Ishikawa (cell line): ENCODE measurements at regions not wholly inside any gene's neighbourhood (a gene's known extent, or its start where the extent isn't known, plus 50 kb on each side); places are given as distances from the start of the nearest gene placed in this dataset.

ENCODE experiments used
- CEBPB ChIP-seq: IDR thresholded peaks from 2 replicates; pipeline ENCODE4 v1.6.1; 2012
- CREB1 ChIP-seq: IDR thresholded peaks from 2 replicates; pipeline ENCODE4 v1.6.1; 2012; ENCODE audit warnings: low read depth
- EP300 ChIP-seq: IDR thresholded peaks from 2 replicates; pipeline ENCODE4 v1.6.1; 2012; ENCODE audit warnings: borderline replicate concordance
- FOXM1 ChIP-seq: IDR thresholded peaks from 2 replicates; pipeline ENCODE4 v1.6.1; 2012; ENCODE audit warnings: low read depth, borderline replicate concordance
- MAX ChIP-seq: IDR thresholded peaks from 2 replicates; pipeline ENCODE4 v1.6.1; 2012
- NFIC ChIP-seq: IDR thresholded peaks from 2 replicates; pipeline ENCODE4 v1.6.1; 2012
- RAD21 ChIP-seq: IDR thresholded peaks from 2 replicates; pipeline ENCODE4 v1.6.1; 2012; ENCODE audit warnings: low read depth
- TAF1 ChIP-seq: IDR thresholded peaks from 2 replicates; pipeline ENCODE4 v1.6.1; 2012; ENCODE audit warnings: low read depth, mild to moderate bottlenecking
- TEAD4 ChIP-seq: IDR thresholded peaks from 2 replicates; pipeline ENCODE4 v1.6.1; 2012
- YY1 ChIP-seq: IDR thresholded peaks from 2 replicates; pipeline ENCODE4 v1.6.1; 2012; ENCODE audit warnings: low read depth
- ZBTB7A ChIP-seq: IDR thresholded peaks from 2 replicates; pipeline ENCODE4 v1.6.1; 2012; ENCODE audit warnings: low read depth

DNA sequence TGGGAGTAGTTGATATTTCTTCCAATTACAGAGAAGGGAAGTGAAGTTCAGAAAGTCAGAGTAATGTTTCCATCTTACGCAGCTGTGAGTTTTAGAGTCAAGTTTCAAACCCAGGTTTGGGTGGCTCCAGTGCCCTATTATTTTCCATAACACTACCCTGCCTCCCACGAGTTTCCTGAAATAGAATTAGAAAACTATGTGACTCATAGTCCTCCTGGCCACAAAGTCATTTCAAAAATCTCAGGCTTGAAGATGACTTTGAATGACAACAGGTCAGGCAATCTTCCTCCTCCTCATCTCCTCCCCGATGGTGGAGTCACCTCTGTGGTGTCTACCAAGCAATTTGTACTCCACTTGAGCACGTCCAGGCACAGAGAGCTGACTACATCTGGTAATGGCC lies 212.3 kb upstream of the TRIB2 start:
- TF ChIP-seq CEBPB (no peak), FOXM1 (no peak), MAX (no peak), RAD21 (no peak), NFIC (no peak), EP300 (no peak), CREB1 (no peak), TEAD4 (no peak), ZBTB7A (no peak), TAF1 (no peak), YY1 (no peak)
